ENCODE measurements at regions not wholly inside any gene's neighbourhood (a gene's known extent, or its start where the extent isn't known, plus 50 kb on each side); places are given as distances from the start of the nearest gene placed in this dataset.

DNA sequence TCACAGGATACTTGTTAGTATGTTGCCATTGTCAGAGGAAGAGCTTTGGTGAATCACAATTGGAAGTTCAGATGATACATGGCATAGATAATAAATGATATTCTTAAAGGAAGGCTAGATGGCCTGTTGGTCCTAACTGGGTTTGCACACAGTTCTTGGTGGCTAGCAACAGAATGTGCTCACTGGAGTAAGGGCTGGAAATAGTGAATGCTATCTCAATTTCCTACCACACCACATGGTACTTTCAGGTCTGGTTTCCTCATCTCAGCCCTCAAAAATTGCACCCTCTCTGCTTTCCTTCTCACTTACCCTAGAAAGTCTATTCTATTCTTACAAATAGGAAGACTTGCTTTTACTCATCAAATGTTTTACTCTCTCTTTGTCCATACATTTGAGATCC lies 622.5 kb downstream of the ANKRD7 start:
- Histone ChIP-seq H3K27ac (no peak overlapping the region), H3K4me2 (no peak overlapping the region), H3K4me1 (no peaks in the 10 kb centered on the region), H3K9me3 (0 out of 3 replicates have a peak, but pooled peaks cover 4% of the 10 kb centered on the region), H3K4me3 (no peak overlapping the region)
- ChIA-PET POLR2A (no interaction called here), CTCF (interaction anchor here (0.6 kb wide), 1 partner anchor 212 kb away, joined by 3 read pairs; no protein-coding TSS in a partner anchor)
- FAIRE-seq (no peak), DNase-seq (ENCODE audit: low read depth in 1 of 2, low spot score in 1 of 2) (no peak), ATAC-seq (no peak)
- TF ChIP-seq, protein P1, sequence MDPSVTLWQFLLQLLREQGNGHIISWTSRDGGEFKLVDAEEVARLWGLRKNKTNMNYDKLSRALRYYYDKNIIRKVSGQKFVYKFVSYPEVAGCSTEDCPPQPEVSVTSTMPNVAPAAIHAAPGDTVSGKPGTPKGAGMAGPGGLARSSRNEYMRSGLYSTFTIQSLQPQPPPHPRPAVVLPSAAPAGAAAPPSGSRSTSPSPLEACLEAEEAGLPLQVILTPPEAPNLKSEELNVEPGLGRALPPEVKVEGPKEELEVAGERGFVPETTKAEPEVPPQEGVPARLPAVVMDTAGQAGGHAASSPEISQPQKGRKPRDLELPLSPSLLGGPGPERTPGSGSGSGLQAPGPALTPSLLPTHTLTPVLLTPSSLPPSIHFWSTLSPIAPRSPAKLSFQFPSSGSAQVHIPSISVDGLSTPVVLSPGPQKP (IDR thresholded peaks at IDR 0.05; ENCODE audit: low read depth, low read length): no peak
- TF ChIP-seq KDM5A (IDR thresholded peaks at IDR 0.05) (no peak), RCOR1 (IDR thresholded peaks at IDR 0.05; ENCODE audit: low read depth, low read length) (no peak), POLR2AphosphoS2 (conservative IDR thresholded peaks at IDR 0.05; ENCODE audit: low read length) (no peak), FOXS1 (CRISPR knock-in tag; IDR thresholded peaks at IDR 0.05) (no peak), JUNB (IDR thresholded peaks at IDR 0.05) (no peak), CEBPB (IDR thresholded peaks at IDR 0.05) (no peak), HOXA7 (CRISPR knock-in tag; IDR thresholded peaks at IDR 0.05) (no peak), FOSL2 (IDR thresholded peaks at IDR 0.05) (no peak), FOSL2 (CRISPR knock-in tag; IDR thresholded peaks at IDR 0.05) (no peak), NR3C1 (IDR thresholded peaks at IDR 0.05) (no peak), POLR2A (IDR thresholded peaks at IDR 0.05; ENCODE audit: low read length) (no peak), EP300 (IDR thresholded peaks at IDR 0.05) (no peak), ZFP36 (IDR thresholded peaks at IDR 0.05; ENCODE audit: borderline replicate concordance, partially characterized antibody) (no peak), NFE2L2 (conservative IDR thresholded peaks at IDR 0.05; ENCODE audit: low read length) (no peak), RAD21 (conservative IDR thresholded peaks at IDR 0.05 in 1 of 2, IDR thresholded peaks at IDR 0.05 in 1 of 2) (no peak), RNF2 (IDR thresholded peaks at IDR 0.05; ENCODE audit: borderline replicate concordance, low read depth) (no peak)
- TF ChIP-seq, protein P2, sequence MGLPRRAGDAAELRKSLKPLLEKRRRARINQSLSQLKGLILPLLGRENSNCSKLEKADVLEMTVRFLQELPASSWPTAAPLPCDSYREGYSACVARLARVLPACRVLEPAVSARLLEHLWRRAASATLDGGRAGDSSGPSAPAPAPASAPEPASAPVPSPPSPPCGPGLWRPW (IDR thresholded peaks at IDR 0.05): no peak
- TF ChIP-seq, protein P3, sequence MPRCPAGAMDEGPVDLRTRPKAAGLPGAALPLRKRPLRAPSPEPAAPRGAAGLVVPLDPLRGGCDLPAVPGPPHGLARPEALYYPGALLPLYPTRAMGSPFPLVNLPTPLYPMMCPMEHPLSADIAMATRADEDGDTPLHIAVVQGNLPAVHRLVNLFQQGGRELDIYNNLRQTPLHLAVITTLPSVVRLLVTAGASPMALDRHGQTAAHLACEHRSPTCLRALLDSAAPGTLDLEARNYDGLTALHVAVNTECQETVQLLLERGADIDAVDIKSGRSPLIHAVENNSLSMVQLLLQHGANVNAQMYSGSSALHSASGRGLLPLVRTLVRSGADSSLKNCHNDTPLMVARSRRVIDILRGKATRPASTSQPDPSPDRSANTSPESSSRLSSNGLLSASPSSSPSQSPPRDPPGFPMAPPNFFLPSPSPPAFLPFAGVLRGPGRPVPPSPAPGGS (IDR thresholded peaks at IDR 0.05): no peak

DNA sequence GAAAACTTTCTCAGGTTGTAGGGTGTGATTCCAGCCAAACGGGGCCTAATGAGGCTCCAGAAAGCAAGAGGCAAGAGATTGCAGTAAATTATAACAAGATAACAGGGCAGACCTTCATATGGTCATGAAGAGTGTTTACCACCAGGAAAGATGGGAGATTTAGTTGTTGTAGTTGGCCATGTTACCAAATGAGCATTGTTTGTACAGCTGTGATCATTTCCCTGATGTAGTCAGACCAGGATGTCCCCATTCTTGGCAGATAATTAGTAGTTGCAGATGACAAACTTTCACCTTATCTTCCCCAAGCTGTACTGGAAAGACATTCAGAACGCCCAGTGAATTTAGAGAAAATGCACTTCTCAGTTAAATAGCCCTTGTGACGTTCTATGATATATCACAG lies 630.8 kb downstream of the ANKRD7 start:
- DNase-seq (ENCODE audit: low read depth in 1 of 2, low spot score in 1 of 2): no peak
- Histone ChIP-seq H3K4me3 (no peak overlapping the region), H3K4me2 (no peak overlapping the region), H3K27ac (no peak overlapping the region), H3K4me1 (no peaks in the 10 kb centered on the region), H3K9me3 (0 out of 3 replicates have a peak, but pooled peaks cover 4% of the 10 kb centered on the region)
- no peak for FAIRE-seq
- ChIA-PET POLR2A (no interaction called here), CTCF (no interaction called here)
- no peak for ATAC-seq
- TF ChIP-seq RNF2 (IDR thresholded peaks at IDR 0.05; ENCODE audit: borderline replicate concordance, low read depth) (no peak), NFE2L2 (conservative IDR thresholded peaks at IDR 0.05; ENCODE audit: low read length) (no peak), KDM1A (IDR thresholded peaks at IDR 0.05; ENCODE audit: low read depth) (no peak), POLR2A (IDR thresholded peaks at IDR 0.05; ENCODE audit: low read length) (no peak), HEYL (CRISPR knock-in tag; IDR thresholded peaks at IDR 0.05) (no peak), TFCP2L1 (CRISPR knock-in tag; IDR thresholded peaks at IDR 0.05) (no peak), RARB (CRISPR knock-in tag; IDR thresholded peaks at IDR 0.05) (no peak), NR3C1 (IDR thresholded peaks at IDR 0.05) (no peak), RCOR1 (IDR thresholded peaks at IDR 0.05; ENCODE audit: low read depth, low read length) (no peak), RAD21 (conservative IDR thresholded peaks at IDR 0.05 in 1 of 2, IDR thresholded peaks at IDR 0.05 in 1 of 2) (no peak), TP53 (CRISPR knock-in tag; IDR thresholded peaks at IDR 0.05) (no peak), MYC (IDR thresholded peaks at IDR 0.05; ENCODE audit: borderline replicate concordance, low read length) (no peak), MAFK (IDR thresholded peaks at IDR 0.05; ENCODE audit: partially characterized antibody) (no peak), CHD2 (IDR thresholded peaks at IDR 0.05; ENCODE audit: low read length, partially characterized antibody) (no peak), CBX2 (IDR thresholded peaks at IDR 0.05; ENCODE audit: borderline replicate concordance, low read depth) (no peak), SREBF2 (IDR thresholded peaks at IDR 0.05) (no peak), KDM5A (IDR thresholded peaks at IDR 0.05) (no peak)
- TF ChIP-seq, protein P4, sequence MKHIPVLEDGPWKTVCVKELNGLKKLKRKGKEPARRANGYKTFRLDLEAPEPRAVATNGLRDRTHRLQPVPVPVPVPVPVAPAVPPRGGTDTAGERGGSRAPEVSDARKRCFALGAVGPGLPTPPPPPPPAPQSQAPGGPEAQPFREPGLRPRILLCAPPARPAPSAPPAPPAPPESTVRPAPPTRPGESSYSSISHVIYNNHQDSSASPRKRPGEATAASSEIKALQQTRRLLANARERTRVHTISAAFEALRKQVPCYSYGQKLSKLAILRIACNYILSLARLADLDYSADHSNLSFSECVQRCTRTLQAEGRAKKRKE (CRISPR knock-in tag; IDR thresholded peaks at IDR 0.05; ENCODE audit: low read depth): no peak
- WGBS (ENCODE audit: missing lambda C conversion rate): 26% methylated on average over 3 of the region's 3 CpGs
